Ascending aorta (tissue), 2 donors: ENCODE measurements at regions not wholly inside any gene's neighbourhood (a gene's known extent, or its start where the extent isn't known, plus 50 kb on each side); places are given as distances from the start of the nearest gene placed in this dataset.

Experiments
- DNase-seq, 2 donors: peaks; one replicate each; pipeline ENCODE4 v3.0.0-alpha.2; 2019; ENCODE audit warnings: low spot score in 2 of 2
- H3K27ac ChIP-seq, 2 donors: fragments of 200-600 bp; sonication (generic); one replicate each; pipeline ENCODE4 v1.5.1; 2016 to 2017; ENCODE audit warnings: mild to moderate bottlenecking in 1 of 2
- H3K27me3 ChIP-seq: fragments of 200-600 bp; sonication (generic); one replicate; pipeline ENCODE4 v1.5.1; 2017
- H3K36me3 ChIP-seq, 2 donors: fragments of 200-600 bp; sonication (generic); one replicate each; pipeline ENCODE4 v1.5.1; 2016
- H3K4me1 ChIP-seq, 2 donors: fragments of 200-600 bp; sonication (generic); one replicate each; pipeline ENCODE4 v1.5.1; 2016 to 2017; ENCODE audit warnings: mild to moderate bottlenecking in 1 of 2
- H3K4me3 ChIP-seq, 2 donors: fragments of 200-600 bp; sonication (generic); one replicate each; pipeline ENCODE4 v1.5.1; 2016 to 2017; ENCODE audit warnings: mild to moderate bottlenecking in 1 of 2
- H3K9me3 ChIP-seq, 2 donors: fragments of 200-600 bp; sonication (generic); one replicate each; pipeline ENCODE4 v1.5.1; 2016
- CTCF ChIP-seq, 3 experiments: fragments of 200-600 bp in 2 of 3; fragments of 450-650 bp in 1 of 3; sonication (generic) in 2 of 3; IDR thresholded peaks; one replicate each; pipeline ENCODE4 v1.5.1; 2016 to 2019; ENCODE audit warnings: antibody characterized with exemption in 3 of 3, mild to moderate bottlenecking in 1 of 3, moderate library complexity in 1 of 3
- intact Hi-C: fragments of 100-400 bp; cut with DNase I; formaldehyde crosslinking; loops from one replicate; pipeline ENCODE4 v1.15.1; 2023

- intact Hi-C loops, result no loop called here
- DNase-seq, result no peak
- Histone ChIP-seq H3K9me3 (no peaks in the 10 kb centered on the region), H3K4me3 (no peak overlapping the region), H3K27ac (no peak overlapping the region), H3K27me3 (no peaks in the 10 kb centered on the region), H3K36me3 (no peaks in the 10 kb centered on the region), H3K4me1 (no peaks in the 10 kb centered on the region)
- no peak for TF ChIP-seq CTCF (IDR thresholded peaks at IDR 0.05)
Measured at GRCh38 chrX:39591099-39591498, 506.7 kb downstream of the BCOR start.

GRCh38 chrX:39592776-39593175, 505.0 kb downstream of the BCOR start:
- Histone ChIP-seq H3K9me3 (no peaks in the 10 kb centered on the region), H3K27ac (no peak overlapping the region), H3K4me3 (no peak overlapping the region), H3K27me3 (no peaks in the 10 kb centered on the region), H3K36me3 (no peaks in the 10 kb centered on the region), H3K4me1 (no peaks in the 10 kb centered on the region)
- intact Hi-C loops, result no loop called here
- no peak for DNase-seq
- no peak for TF ChIP-seq CTCF (IDR thresholded peaks at IDR 0.05)

- no peaks in the 10 kb centered on the region for H3K4me1 ChIP-seq
- no peak for DNase-seq
- no peak for TF ChIP-seq CTCF (IDR thresholded peaks at IDR 0.05)
- no peaks in the 10 kb centered on the region for H3K27me3 ChIP-seq
- H3K9me3 ChIP-seq, result no peaks in the 10 kb centered on the region
- no peaks in the 10 kb centered on the region for H3K36me3 ChIP-seq
- H3K27ac ChIP-seq, result no peak overlapping the region
- H3K4me3 ChIP-seq, result no peak overlapping the region
- intact Hi-C loops, result no loop called here
Measured at GRCh38 chrX:39595977-39596376, 501.8 kb downstream of the BCOR start.

GRCh38 chrX:39596437-39596836, 501.3 kb downstream of the BCOR start:
- no peak for DNase-seq
- H3K9me3 ChIP-seq, result no peaks in the 10 kb centered on the region
- H3K36me3 ChIP-seq, result no peaks in the 10 kb centered on the region
- no peak overlapping the region for H3K27ac ChIP-seq
- intact Hi-C loops, result no loop called here
- no peak for TF ChIP-seq CTCF (IDR thresholded peaks at IDR 0.05)
- no peaks in the 10 kb centered on the region for H3K4me1 ChIP-seq
- H3K27me3 ChIP-seq, result no peaks in the 10 kb centered on the region
- H3K4me3 ChIP-seq, result no peak overlapping the region

- Histone ChIP-seq H3K4me1 (no peaks in the 10 kb centered on the region), H3K36me3 (no peaks in the 10 kb centered on the region), H3K27me3 (no peaks in the 10 kb centered on the region), H3K4me3 (no peak overlapping the region), H3K27ac (no peak overlapping the region), H3K9me3 (no peaks in the 10 kb centered on the region)
- TF ChIP-seq CTCF (IDR thresholded peaks at IDR 0.05), result no peak
- intact Hi-C loops, result no loop called here
- no peak for DNase-seq
Measured at GRCh38 chrX:39599339-39599738, 498.4 kb downstream of the BCOR start.

DNA sequence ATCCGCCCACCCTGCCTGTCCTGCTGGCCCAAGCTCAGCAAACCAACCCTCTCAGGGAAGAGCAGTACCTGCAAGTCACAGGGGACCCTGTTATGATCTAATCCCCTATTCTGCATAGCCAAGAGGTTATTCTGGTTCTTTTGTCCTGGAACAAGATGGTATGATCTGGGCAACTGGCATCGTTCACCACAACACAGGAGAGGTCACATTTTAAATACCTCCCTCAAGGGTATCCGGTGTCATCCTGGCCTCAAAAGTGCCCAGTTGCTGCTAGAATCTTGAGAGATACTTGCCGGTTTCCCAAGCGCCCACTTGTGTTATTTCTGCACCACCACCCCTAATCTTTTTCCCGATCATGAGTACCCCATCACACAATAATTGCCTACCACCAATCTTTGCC, 497.5 kb downstream of the BCOR start:
- DNase-seq, result no peak
- intact Hi-C loops, result loop anchor here (10.0 kb wide), 1 partner anchor 665 kb away; no protein-coding TSS in a partner anchor
- H3K27me3 ChIP-seq, result no peaks in the 10 kb centered on the region
- no peaks in the 10 kb centered on the region for H3K4me1 ChIP-seq
- H3K36me3 ChIP-seq, result no peaks in the 10 kb centered on the region
- TF ChIP-seq CTCF (IDR thresholded peaks at IDR 0.05), result no peak
- no peak overlapping the region for H3K27ac ChIP-seq
- no peaks in the 10 kb centered on the region for H3K9me3 ChIP-seq
- H3K4me3 ChIP-seq, result no peak overlapping the region
